GM12878 (cell line): ENCODE measurements at regions not wholly inside any gene's neighbourhood (a gene's known extent, or its start where the extent isn't known, plus 50 kb on each side); places are given as distances from the start of the nearest gene placed in this dataset.

ENCODE experiments used
- ATAC-seq: fragments of 200-7000 bp; cut with Tn5 transposase; 3 replicates; pipeline ENCODE4 v1.9.1; 2020; ENCODE audit warnings: mild to moderate bottlenecking, moderate library complexity
- BruUV-seq: library from RNA; stranded (reverse); fragments of 400-500 nt; replicated peaks from 2 replicates; lab custom pipeline; 2021; lab: Mats Ljungman, UMichigan
- CTCF ChIA-PET: fragments of 300-600 bp; sonication (Branson Sonifier 250); formaldehyde crosslinking; extraction: SDS; loops from one replicate; lab custom pipeline; 2021; ENCODE audit warnings: inconsistent platforms; lab: Yijun Ruan, JAX
- POLR2A ChIA-PET: fragments of 350-600 bp; formaldehyde crosslinking; extraction: SDS; loops from one replicate; lab custom pipeline; 2021; ENCODE audit warnings: inconsistent platforms; lab: Charles Lee
- RAD21 ChIA-PET: fragments of 300-600 bp; sonication (Branson Sonifier 250); formaldehyde crosslinking; loops from one replicate; lab custom pipeline; 2023; ENCODE audit warnings: antibody characterized with exemption; ENCODE audit not compliant: unreplicated experiment; lab: Charles Lee
- SMC1A ChIA-PET: fragments of 300-600 bp; sonication (Branson Sonifier 250); formaldehyde crosslinking; loops from one replicate; lab custom pipeline; 2023; ENCODE audit not compliant: unreplicated experiment, uncharacterized antibody; lab: Charles Lee
- DNase-seq: peaks from one replicate; pipeline ENCODE4 v3.0.0-alpha.2; 2011; ENCODE audit warnings: low read depth, low spot score
- FAIRE-seq: peaks from 3 replicates; lab custom pipeline; 2011; peaks lifted over from hg19 to GRCh38; lab: Jason Lieb, UNC
- H2AFZ ChIP-seq: 2 replicates; pipeline ENCODE4 v1.6.0; 2011; ENCODE audit warnings: low read depth, low read length, control low read depth; ENCODE audit not compliant: control insufficient read depth
- H3K27ac ChIP-seq: 2 replicates; pipeline ENCODE4 v1.5.1; 2011; ENCODE audit warnings: control low read depth; ENCODE audit not compliant: control insufficient read depth, insufficient read depth
- H3K27me3 ChIP-seq, 2 experiments: replicated peaks in 1 of 2; 2 replicates each; pipeline versions ENCODE4 v1.6.0 to v1.6.1; 2011; ENCODE audit warnings: low read length in 1 of 2; ENCODE audit not compliant: control insufficient read depth in 2 of 2, insufficient read depth in 2 of 2
- H3K36me3 ChIP-seq, 2 experiments: 2 replicates each; pipeline ENCODE4 v1.5.1; 2011; ENCODE audit warnings: low read length in 1 of 2; ENCODE audit not compliant: control insufficient read depth in 2 of 2, insufficient read depth in 2 of 2
- H3K4me1 ChIP-seq: 2 replicates; pipeline ENCODE4 v1.6.1; 2011; ENCODE audit warnings: mild to moderate bottlenecking, low read length, moderate library complexity, mixed read lengths; ENCODE audit not compliant: control insufficient read depth, insufficient read depth
- H3K4me2 ChIP-seq: 2 replicates; pipeline ENCODE4 v1.6.0; 2011; ENCODE audit warnings: control low read depth; ENCODE audit not compliant: control insufficient read depth, insufficient read depth
- H3K4me3 ChIP-seq: fragments of 200-600 bp; sonication (generic); 2 replicates; pipeline ENCODE4 v1.5.1; 2016
- H3K79me2 ChIP-seq: 2 replicates; pipeline ENCODE4 v1.6.0; 2011; ENCODE audit warnings: low read length; ENCODE audit not compliant: control insufficient read depth, insufficient read depth
- H3K9ac ChIP-seq: 2 replicates; pipeline ENCODE4 v1.8.0; 2011; ENCODE audit warnings: low read length, control low read depth, mixed read lengths; ENCODE audit not compliant: control insufficient read depth, insufficient read depth
- H3K9me3 ChIP-seq: replicated peaks from 3 replicates; pipeline ENCODE4 v1.5.1; 2011; ENCODE audit warnings: mild to moderate bottlenecking, low read length; ENCODE audit not compliant: control insufficient read depth, insufficient read depth
- H4K20me1 ChIP-seq: 2 replicates; pipeline ENCODE4 v1.6.0; 2011; ENCODE audit not compliant: control insufficient read depth, insufficient read depth
- HDGF ChIP-seq: fragments of 450-650 bp; IDR thresholded peaks from 2 replicates; pipeline ENCODE4 v1.6.1; 2016; ENCODE audit warnings: antibody characterized with exemption
- KAT2A ChIP-seq: conservative IDR thresholded peaks from 2 replicates; pipeline ENCODE4 v1.6.1; 2011; ENCODE audit warnings: low read depth, low read length; ENCODE audit not compliant: control insufficient read depth
- KLF5 ChIP-seq: fragments of 450-650 bp; IDR thresholded peaks from 2 replicates; pipeline ENCODE4 v1.6.1; 2014; ENCODE audit warnings: mild to moderate bottlenecking; ENCODE audit not compliant: partially characterized antibody
- MEF2B ChIP-seq: fragments of 450-650 bp; IDR thresholded peaks from 2 replicates; pipeline ENCODE4 v1.6.1; 2018; ENCODE audit warnings: mild to moderate bottlenecking, moderate library complexity; ENCODE audit not compliant: partially characterized antibody, poor library complexity, severe bottlenecking
- MTA2 ChIP-seq: fragments of 450-650 bp; IDR thresholded peaks from 2 replicates; pipeline ENCODE4 v1.6.1; 2016; ENCODE audit warnings: low read depth, mild to moderate bottlenecking, moderate library complexity
- WGBS: methylation state at CpG from one replicate; pipeline ENCODE4 v1.1.6; 2016; ENCODE audit warnings: low lambda C conversion rate; ENCODE audit not compliant: insufficient replicate concordance, insufficient coverage; ENCODE audit errors: missing lambda C conversion rate; 5-methylcytosine and 5-hydroxymethylcytosine counted together
- in situ Hi-C: fragments of 300-500 bp; cut with MboI; formaldehyde crosslinking; loops from 9 replicates; pipeline ENCODE4 v1.14.3; 2018; ENCODE audit warnings: mixed read lengths
- intact Hi-C: fragments of 100-400 bp; cut with micrococcal nuclease; formaldehyde crosslinking; loops from one replicate; pipeline ENCODE4 v1.14.2; 2022; ENCODE audit not compliant: unreplicated experiment
- TF ChIP-seq, protein P1 (sequence below): IDR thresholded peaks from 2 replicates; pipeline ENCODE4 v1.6.1; 2012; ENCODE audit warnings: mild to moderate bottlenecking, low read depth, low read length
- TF ChIP-seq, protein P2 (sequence below): fragments of 150-350 bp; IDR thresholded peaks from 2 replicates; pipeline ENCODE4 v1.6.1; 2016; ENCODE audit warnings: low read depth, low read length

DNA sequence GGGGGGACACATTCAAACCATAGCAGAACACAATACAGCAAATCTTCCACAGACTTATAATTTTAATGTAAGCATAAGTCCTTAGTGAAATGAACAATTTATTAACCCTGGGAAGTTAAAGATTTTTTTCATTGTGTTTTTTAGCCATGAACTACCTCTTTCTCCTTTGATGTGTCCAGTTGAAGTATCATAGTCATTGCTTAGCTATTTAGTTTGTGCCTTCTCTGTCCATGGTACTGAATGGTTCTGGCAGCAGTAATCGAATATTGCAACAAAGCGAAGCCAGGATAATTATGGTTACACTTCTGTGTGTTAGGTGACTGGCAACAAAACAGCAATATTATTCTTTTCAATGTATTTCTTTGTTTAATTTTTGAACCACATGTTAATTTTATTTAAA, 403.0 kb upstream of the ONECUT1 start:
- ATAC-seq (no peak), DNase-seq (no peak), FAIRE-seq (no peak)
- Histone ChIP-seq H2AFZ (no peak overlapping the region), H4K20me1 (no peaks in the 10 kb centered on the region), H3K4me2 (no peak overlapping the region), H3K27me3 (no peaks in the 10 kb centered on the region), H3K27ac (no peak overlapping the region), H3K36me3 (no peaks in the 10 kb centered on the region), H3K9me3 (no peaks in the 10 kb centered on the region), H3K4me3 (no peak overlapping the region), H3K79me2 (no peaks in the 10 kb centered on the region), H3K9ac (no peak overlapping the region), H3K4me1 (no peaks in the 10 kb centered on the region)
- TF ChIP-seq MTA2 (no peak), HDGF (no peak), MEF2B (no peak)
- TF ChIP-seq, protein P1, sequence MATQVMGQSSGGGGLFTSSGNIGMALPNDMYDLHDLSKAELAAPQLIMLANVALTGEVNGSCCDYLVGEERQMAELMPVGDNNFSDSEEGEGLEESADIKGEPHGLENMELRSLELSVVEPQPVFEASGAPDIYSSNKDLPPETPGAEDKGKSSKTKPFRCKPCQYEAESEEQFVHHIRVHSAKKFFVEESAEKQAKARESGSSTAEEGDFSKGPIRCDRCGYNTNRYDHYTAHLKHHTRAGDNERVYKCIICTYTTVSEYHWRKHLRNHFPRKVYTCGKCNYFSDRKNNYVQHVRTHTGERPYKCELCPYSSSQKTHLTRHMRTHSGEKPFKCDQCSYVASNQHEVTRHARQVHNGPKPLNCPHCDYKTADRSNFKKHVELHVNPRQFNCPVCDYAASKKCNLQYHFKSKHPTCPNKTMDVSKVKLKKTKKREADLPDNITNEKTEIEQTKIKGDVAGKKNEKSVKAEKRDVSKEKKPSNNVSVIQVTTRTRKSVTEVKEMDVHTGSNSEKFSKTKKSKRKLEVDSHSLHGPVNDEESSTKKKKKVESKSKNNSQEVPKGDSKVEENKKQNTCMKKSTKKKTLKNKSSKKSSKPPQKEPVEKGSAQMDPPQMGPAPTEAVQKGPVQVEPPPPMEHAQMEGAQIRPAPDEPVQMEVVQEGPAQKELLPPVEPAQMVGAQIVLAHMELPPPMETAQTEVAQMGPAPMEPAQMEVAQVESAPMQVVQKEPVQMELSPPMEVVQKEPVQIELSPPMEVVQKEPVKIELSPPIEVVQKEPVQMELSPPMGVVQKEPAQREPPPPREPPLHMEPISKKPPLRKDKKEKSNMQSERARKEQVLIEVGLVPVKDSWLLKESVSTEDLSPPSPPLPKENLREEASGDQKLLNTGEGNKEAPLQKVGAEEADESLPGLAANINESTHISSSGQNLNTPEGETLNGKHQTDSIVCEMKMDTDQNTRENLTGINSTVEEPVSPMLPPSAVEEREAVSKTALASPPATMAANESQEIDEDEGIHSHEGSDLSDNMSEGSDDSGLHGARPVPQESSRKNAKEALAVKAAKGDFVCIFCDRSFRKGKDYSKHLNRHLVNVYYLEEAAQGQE: peak; percentile 89
- POLR2A ChIA-PET: no interaction called here
- CTCF ChIA-PET: no interaction called here
- SMC1A ChIA-PET: no interaction called here
- in situ Hi-C loops (no loop called here), intact Hi-C loops (no loop called here)
- BruUV-seq: no TSS peak
- RAD21 ChIA-PET: no interaction called here
- 45% methylated on average over 2 of the region's 2 CpGs for WGBS

DNA sequence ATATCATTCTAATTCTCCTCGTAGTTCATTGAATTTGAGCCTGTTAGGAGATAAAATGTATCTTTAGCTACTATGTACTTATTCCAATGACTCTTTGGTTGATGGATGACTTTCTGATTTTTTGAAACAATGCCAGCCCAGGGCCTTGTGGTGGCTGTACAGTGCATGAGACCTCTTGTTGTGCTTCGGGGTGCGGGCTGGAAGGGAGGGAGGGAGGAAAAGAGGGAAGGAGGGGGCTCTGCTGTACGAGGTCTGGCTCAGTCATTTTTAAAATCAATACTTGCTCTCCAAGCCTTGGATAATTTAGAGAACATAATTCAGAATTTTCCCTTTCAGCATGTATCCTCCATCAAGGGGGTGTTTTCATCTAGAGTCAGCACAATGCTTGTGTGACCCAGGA, 399.7 kb upstream of the ONECUT1 start:
- no peaks in the 10 kb centered on the region for H4K20me1 ChIP-seq
- ChIA-PET POLR2A (no interaction called here), RAD21 (no interaction called here), CTCF (no interaction called here), SMC1A (no interaction called here)
- H3K9me3 ChIP-seq: no peaks in the 10 kb centered on the region
- in situ Hi-C loops (no loop called here), intact Hi-C loops (no loop called here)
- no peak overlapping the region for H2AFZ ChIP-seq
- H3K27ac ChIP-seq: no peak overlapping the region
- H3K4me2 ChIP-seq: no peak overlapping the region
- no TSS peak for BruUV-seq
- H3K4me3 ChIP-seq: no peak overlapping the region
- no peak for DNase-seq
- no peak overlapping the region for H3K9ac ChIP-seq
- H3K36me3 ChIP-seq: no peaks in the 10 kb centered on the region
- no peaks in the 10 kb centered on the region for H3K27me3 ChIP-seq
- ATAC-seq: no peak
- WGBS: 20% methylated on average over 4 of the region's 4 CpGs
- H3K4me1 ChIP-seq: no peaks in the 10 kb centered on the region
- H3K79me2 ChIP-seq: no peaks in the 10 kb centered on the region
- FAIRE-seq: no peak
- TF ChIP-seq, protein P2, sequence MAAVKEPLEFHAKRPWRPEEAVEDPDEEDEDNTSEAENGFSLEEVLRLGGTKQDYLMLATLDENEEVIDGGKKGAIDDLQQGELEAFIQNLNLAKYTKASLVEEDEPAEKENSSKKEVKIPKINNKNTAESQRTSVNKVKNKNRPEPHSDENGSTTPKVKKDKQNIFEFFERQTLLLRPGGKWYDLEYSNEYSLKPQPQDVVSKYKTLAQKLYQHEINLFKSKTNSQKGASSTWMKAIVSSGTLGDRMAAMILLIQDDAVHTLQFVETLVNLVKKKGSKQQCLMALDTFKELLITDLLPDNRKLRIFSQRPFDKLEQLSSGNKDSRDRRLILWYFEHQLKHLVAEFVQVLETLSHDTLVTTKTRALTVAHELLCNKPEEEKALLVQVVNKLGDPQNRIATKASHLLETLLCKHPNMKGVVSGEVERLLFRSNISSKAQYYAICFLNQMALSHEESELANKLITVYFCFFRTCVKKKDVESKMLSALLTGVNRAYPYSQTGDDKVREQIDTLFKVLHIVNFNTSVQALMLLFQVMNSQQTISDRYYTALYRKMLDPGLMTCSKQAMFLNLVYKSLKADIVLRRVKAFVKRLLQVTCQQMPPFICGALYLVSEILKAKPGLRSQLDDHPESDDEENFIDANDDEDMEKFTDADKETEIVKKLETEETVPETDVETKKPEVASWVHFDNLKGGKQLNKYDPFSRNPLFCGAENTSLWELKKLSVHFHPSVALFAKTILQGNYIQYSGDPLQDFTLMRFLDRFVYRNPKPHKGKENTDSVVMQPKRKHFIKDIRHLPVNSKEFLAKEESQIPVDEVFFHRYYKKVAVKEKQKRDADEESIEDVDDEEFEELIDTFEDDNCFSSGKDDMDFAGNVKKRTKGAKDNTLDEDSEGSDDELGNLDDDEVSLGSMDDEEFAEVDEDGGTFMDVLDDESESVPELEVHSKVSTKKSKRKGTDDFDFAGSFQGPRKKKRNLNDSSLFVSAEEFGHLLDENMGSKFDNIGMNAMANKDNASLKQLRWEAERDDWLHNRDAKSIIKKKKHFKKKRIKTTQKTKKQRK: no peak
- TF ChIP-seq KAT2A: no peak
- no peak for TF ChIP-seq KLF5
